CD4-positive, alpha-beta T cell (primary cell): ENCODE measurements at regions not wholly inside any gene's neighbourhood (a gene's known extent, or its start where the extent isn't known, plus 50 kb on each side); places are given as distances from the start of the nearest gene placed in this dataset.

Experiments
- ATAC-seq: fragments of 200-7000 bp; cut with Tn5 transposase; one replicate; pipeline ENCODE4 v1.10.0; 2022; ENCODE audit warnings: mild to moderate bottlenecking; ENCODE audit not compliant: poor library complexity
- CTCF ChIA-PET: fragments of 350-600 bp; sonication (Branson Sonifier 250); formaldehyde crosslinking; loops from one replicate; lab custom pipeline; 2021; ENCODE audit warnings: antibody characterized with exemption, inconsistent platforms; lab: Charles Lee
- POLR2A ChIA-PET: fragments of 350-600 bp; sonication (Branson Sonifier 250); formaldehyde crosslinking; loops from one replicate; lab custom pipeline; 2021; ENCODE audit warnings: antibody characterized with exemption, inconsistent platforms; lab: Charles Lee
- DNase-seq, 14 experiments: peaks; one replicate each; pipeline ENCODE4 v3.0.0-alpha.2; 2013 to 2020; ENCODE audit warnings: mixed read lengths in 2 of 14
- H3K27ac ChIP-seq, 2 donors: one replicate each; pipeline versions ENCODE4 v1.5.1 to v1.7.0; 2013; ENCODE audit warnings: low read length in 2 of 2, low read depth in 1 of 2, mild to moderate bottlenecking in 1 of 2
- H3K27me3 ChIP-seq, 2 experiments: 1 replicate in 1 of 2; 2 replicates in 1 of 2; pipeline versions ENCODE4 v1.6.1 to v1.7.0; 2013; ENCODE audit warnings: low read length in 2 of 2, control low read depth in 1 of 2, mild to moderate bottlenecking in 1 of 2, moderate library complexity in 1 of 2; ENCODE audit not compliant: insufficient read depth in 2 of 2, control insufficient read depth in 1 of 2
- H3K36me3 ChIP-seq: one replicate; pipeline ENCODE4 v1.6.1; 2013; ENCODE audit warnings: low read length, control low read depth; ENCODE audit not compliant: insufficient read depth
- H3K4me1 ChIP-seq: one replicate; pipeline ENCODE4 v1.6.1; 2013; ENCODE audit warnings: low read length, control low read depth; ENCODE audit not compliant: insufficient read depth
- H3K4me3 ChIP-seq: one replicate; pipeline ENCODE4 v1.5.1; 2013; ENCODE audit warnings: mild to moderate bottlenecking, low read length, moderate library complexity
- H3K9me3 ChIP-seq, 2 experiments: 1 replicate in 1 of 2; 2 replicates in 1 of 2; pipeline versions ENCODE4 v1.6.1 to v1.7.0; 2013; ENCODE audit warnings: low read length in 2 of 2, mild to moderate bottlenecking in 2 of 2, control low read depth in 1 of 2, moderate library complexity in 1 of 2; ENCODE audit not compliant: control insufficient read depth in 1 of 2, insufficient read depth in 1 of 2
- H3K27ac Mint-ChIP-seq: one replicate; pipeline ENCODE4 v1.8.0; 2020; ENCODE audit warnings: mixed read lengths
- H3K27me3 Mint-ChIP-seq: one replicate; pipeline ENCODE4 v1.8.0; 2021; ENCODE audit warnings: mixed read lengths
- H3K36me3 Mint-ChIP-seq: one replicate; pipeline ENCODE4 v1.8.0; 2021; ENCODE audit warnings: low read depth, mixed read lengths
- H3K4me1 Mint-ChIP-seq: one replicate; pipeline ENCODE4 v1.8.0; 2021; ENCODE audit warnings: low read depth, mixed read lengths
- H3K4me3 Mint-ChIP-seq: one replicate; pipeline ENCODE4 v1.8.0; 2020; ENCODE audit warnings: mild to moderate bottlenecking, mixed read lengths
- H3K9me3 Mint-ChIP-seq: one replicate; pipeline ENCODE4 v1.8.0; 2020; ENCODE audit warnings: mixed read lengths
- intact Hi-C, 2 experiments: fragments of 100-400 bp; cut with DNase I in 1 of 2; cut with micrococcal nuclease in 1 of 2; formaldehyde crosslinking; loops; one replicate each; pipeline versions ENCODE4 v1.15.1 to v1.9.0; 2023 to 2025; cut with DNase I, micrococcal nuclease
- TF ChIP-seq, protein P1 (sequence below): fragments of 200-600 bp; IDR thresholded peaks from one replicate; pipeline ENCODE4 v1.8.0; 2022; ENCODE audit warnings: antibody characterized with exemption, mild to moderate bottlenecking

DNA sequence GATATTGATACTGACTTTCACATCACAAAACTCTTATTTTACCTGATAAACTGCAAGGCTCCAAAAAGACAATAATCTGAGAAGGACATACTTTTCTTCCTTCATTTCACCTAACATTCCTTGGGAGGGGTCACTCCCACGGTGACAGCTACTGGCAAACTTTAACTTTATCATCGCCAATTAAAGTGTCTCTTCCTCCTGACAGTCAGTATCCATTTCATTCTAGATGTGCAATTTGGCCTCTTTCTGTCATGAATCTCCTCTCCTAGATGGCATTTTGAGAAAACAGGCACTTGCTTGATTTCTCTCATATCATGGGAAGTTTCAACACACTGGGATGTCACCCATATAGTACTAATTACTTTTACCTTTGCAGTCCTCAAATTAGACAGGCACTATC is 413.5 kb upstream of the CCNG1 start:
- H3K36me3 Mint-ChIP-seq: no peaks in the 10 kb centered on the region
- POLR2A ChIA-PET: no interaction called here
- TF ChIP-seq, protein P1, sequence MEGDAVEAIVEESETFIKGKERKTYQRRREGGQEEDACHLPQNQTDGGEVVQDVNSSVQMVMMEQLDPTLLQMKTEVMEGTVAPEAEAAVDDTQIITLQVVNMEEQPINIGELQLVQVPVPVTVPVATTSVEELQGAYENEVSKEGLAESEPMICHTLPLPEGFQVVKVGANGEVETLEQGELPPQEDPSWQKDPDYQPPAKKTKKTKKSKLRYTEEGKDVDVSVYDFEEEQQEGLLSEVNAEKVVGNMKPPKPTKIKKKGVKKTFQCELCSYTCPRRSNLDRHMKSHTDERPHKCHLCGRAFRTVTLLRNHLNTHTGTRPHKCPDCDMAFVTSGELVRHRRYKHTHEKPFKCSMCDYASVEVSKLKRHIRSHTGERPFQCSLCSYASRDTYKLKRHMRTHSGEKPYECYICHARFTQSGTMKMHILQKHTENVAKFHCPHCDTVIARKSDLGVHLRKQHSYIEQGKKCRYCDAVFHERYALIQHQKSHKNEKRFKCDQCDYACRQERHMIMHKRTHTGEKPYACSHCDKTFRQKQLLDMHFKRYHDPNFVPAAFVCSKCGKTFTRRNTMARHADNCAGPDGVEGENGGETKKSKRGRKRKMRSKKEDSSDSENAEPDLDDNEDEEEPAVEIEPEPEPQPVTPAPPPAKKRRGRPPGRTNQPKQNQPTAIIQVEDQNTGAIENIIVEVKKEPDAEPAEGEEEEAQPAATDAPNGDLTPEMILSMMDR: no peak
- no peak overlapping the region for H3K27ac ChIP-seq
- H3K9me3 Mint-ChIP-seq: peaks cover 3% of the 10 kb centered on the region
- no peaks in the 10 kb centered on the region for H3K27me3 Mint-ChIP-seq
- H3K4me1 Mint-ChIP-seq: no peaks in the 10 kb centered on the region
- H3K27ac Mint-ChIP-seq: no peak overlapping the region
- no peaks in the 10 kb centered on the region for H3K4me1 ChIP-seq
- CTCF ChIA-PET: no interaction called here
- ATAC-seq (no peak), DNase-seq (no peak)
- no peak overlapping the region for H3K4me3 ChIP-seq
- peaks cover 6 to 9% of the 10 kb centered on the region in 2 experiments for H3K9me3 ChIP-seq
- no peaks in the 10 kb centered on the region for H3K36me3 ChIP-seq
- intact Hi-C loops: no loop called here
- no peaks in the 10 kb centered on the region for H3K27me3 ChIP-seq
- no peak overlapping the region for H3K4me3 Mint-ChIP-seq

DNA sequence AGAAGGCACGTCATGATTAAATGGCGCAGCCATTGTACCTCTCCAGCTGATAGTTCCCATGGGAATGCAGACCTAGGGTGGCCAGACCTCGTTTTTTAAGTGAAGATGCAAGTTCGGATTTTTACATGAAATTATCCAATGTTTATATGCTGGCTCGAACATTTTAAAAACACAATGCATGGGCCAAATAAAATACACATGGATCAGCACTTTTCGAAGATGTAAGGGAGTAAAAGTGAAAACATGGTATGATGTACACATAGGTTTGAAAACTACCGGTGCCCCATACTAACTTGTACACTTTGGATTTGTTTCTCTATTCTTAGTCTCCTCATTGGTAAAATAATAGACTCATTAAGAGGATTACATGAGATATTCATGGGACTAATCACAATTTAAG is 412.5 kb upstream of the CCNG1 start:
- Histone ChIP-seq H3K4me3 (no peak overlapping the region), H3K27me3 (no peaks in the 10 kb centered on the region), H3K36me3 (no peaks in the 10 kb centered on the region), H3K27ac (no peak overlapping the region), H3K9me3 (peaks cover 6 to 9% of the 10 kb centered on the region in 2 experiments), H3K4me1 (no peaks in the 10 kb centered on the region)
- POLR2A ChIA-PET: no interaction called here
- H3K36me3 Mint-ChIP-seq: no peaks in the 10 kb centered on the region
- CTCF ChIA-PET: no interaction called here
- peaks cover 4% of the 10 kb centered on the region for H3K9me3 Mint-ChIP-seq
- intact Hi-C loops: no loop called here
- TF ChIP-seq, protein P1: no peak
- DNase-seq (no peak), ATAC-seq (no peak)
- H3K4me1 Mint-ChIP-seq: no peaks in the 10 kb centered on the region
- H3K4me3 Mint-ChIP-seq: no peak overlapping the region
- H3K27me3 Mint-ChIP-seq: no peaks in the 10 kb centered on the region
- no peak overlapping the region for H3K27ac Mint-ChIP-seq

DNA sequence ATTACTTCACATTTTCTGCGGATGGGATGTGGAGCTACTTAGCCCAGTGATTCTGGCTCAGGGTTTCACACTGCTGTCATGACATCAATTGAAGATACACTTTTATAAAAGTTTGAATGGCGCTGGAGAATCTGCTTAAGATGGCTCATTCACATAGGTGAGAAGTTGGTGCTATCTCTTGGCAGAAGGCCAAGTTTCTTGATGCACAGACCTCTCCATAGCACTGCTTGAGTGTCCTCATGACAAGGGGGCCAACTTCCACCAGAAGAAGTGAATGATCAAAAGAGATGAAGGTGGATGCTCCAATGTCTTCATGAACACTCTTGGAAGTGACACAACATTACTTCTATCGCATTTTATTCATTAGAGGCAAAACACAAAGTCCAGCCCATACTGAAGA is 403.7 kb upstream of the CCNG1 start:
- CTCF ChIA-PET: no interaction called here
- Mint-ChIP-seq H3K9me3 (peaks cover 15% of the 10 kb centered on the region), H3K27me3 (no peaks in the 10 kb centered on the region), H3K36me3 (no peaks in the 10 kb centered on the region), H3K27ac (no peak overlapping the region), H3K4me1 (no peaks in the 10 kb centered on the region), H3K4me3 (no peak overlapping the region)
- Histone ChIP-seq H3K27me3 (no peaks in the 10 kb centered on the region), H3K4me3 (no peak overlapping the region), H3K9me3 (peaks cover 0 to 5% of the 10 kb centered on the region in 2 experiments), H3K4me1 (no peaks in the 10 kb centered on the region), H3K27ac (no peak overlapping the region), H3K36me3 (no peaks in the 10 kb centered on the region)
- ATAC-seq: no peak
- POLR2A ChIA-PET: no interaction called here
- TF ChIP-seq, protein P1: no peak
- intact Hi-C loops: no loop called here
- no peak for DNase-seq
